ENCODE measurements at regions not wholly inside any gene's neighbourhood (a gene's known extent, or its start where the extent isn't known, plus 50 kb on each side); places are given as distances from the start of the nearest gene placed in this dataset.

DNA sequence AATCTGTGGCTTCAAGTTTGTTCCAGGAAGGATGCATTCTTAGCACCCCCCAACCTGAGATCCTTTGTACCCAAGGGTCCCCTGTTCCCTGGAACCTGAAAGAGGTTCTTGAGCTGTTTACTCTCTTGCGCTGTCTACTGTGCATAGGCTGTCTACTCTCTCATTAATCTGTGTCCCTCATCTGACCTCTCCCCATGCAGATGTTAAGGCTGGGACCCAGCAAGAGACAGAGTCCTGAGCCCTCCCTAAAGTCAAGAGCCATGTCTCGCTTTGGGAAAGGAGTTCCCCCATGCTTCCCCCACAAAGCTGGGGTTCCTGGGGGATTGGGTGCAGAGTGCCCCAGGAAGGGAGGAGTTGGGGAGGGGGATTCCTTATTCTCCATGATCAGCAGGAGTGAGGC, 312.9 kb downstream of the CYP26B1 start:
- TF ChIP-seq EZH2 (IDR thresholded peaks at IDR 0.05; ENCODE audit: insufficient read depth, poor library complexity, severe bottlenecking) (no peak), EZH2phosphoT487 (IDR thresholded peaks at IDR 0.05; ENCODE audit: insufficient read depth, low read depth) (no peak)

Measured in GM23248 (cell line).